GM18505 (cell line): ENCODE measurements at regions not wholly inside any gene's neighbourhood (a gene's known extent, or its start where the extent isn't known, plus 50 kb on each side); places are given as distances from the start of the nearest gene placed in this dataset.
"Not testable (repeated sequence)": the region's sequence is repeated elsewhere in the genome, so short reads cannot be mapped to it uniquely, and the experiment has no call there.

Experiments used
- ATAC-seq: cut with Tn5 transposase; IDR thresholded peaks from one replicate; pipeline ENCODE4 v1.9.1; 2021; ENCODE audit not compliant: unreplicated experiment
- POLR2A ChIP-seq: IDR thresholded peaks from 4 replicates; pipeline ENCODE4 v1.6.1; 2011; ENCODE audit warnings: borderline replicate concordance; ENCODE audit not compliant: insufficient read depth, insufficient read length; ENCODE audit errors: extremely low read depth

DNA sequence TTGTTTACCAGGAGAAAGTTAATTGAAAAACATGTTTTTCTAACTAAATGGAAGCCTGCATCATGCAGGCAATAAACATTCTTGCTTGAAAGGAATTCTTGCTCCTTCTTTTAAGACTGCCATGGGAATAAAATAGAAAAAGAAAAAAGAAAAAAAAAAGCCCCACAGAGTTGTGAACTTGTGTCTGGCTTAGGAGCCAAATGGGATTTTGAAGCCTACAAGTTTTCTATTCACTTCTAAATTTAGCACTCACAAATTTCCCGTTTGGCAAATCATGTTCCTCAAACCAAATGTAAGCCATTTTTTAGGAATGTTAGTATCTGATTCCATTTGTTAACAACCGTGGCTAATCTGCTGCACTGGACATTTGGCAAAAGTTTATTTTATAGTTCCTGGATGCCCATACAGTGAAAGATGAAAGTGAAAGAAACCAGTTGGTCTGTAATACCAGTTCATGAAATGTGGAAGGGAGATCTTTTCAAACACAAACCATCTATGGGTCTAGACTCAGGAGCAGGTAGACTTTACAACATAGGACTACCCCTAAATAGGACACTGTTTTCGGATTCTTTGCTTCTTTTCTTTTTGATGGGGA lies 133.8 kb upstream of the GMNC start:
- ATAC-seq, result no peak
- TF ChIP-seq POLR2A, result no peak

DNA sequence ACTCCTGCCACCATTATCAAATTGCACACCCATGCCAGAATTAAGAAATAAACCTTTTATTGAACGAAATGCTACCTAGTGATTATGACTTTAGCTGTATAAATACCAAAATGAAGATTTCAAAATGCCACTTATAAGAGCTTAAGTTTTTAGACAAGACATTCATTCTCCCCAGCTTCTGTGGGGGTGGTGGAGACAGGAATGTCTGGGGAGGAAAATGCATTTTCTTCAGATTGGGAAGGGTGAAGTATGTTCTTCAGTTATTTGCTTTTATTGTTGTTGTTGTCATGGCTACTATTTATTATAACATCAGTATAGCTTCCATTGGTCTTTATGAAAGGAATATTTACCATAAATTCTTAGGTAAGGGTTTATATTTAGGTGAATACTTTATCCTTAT lies 132.7 kb upstream of the GMNC start:
- TF ChIP-seq POLR2A, result no peak

GRCh38 chr3:190990898-190991297 lies 128.4 kb upstream of the GMNC start:
- no peak for ATAC-seq
- no peak for TF ChIP-seq POLR2A

More for the DNA sequence above, 132.7 kb upstream of the GMNC start:
- no peak for ATAC-seq

- TF ChIP-seq POLR2A, result no peak
- no peak for ATAC-seq
Observed at GRCh38 chr3:190989218-190989617, 126.7 kb upstream of the GMNC start.

DNA sequence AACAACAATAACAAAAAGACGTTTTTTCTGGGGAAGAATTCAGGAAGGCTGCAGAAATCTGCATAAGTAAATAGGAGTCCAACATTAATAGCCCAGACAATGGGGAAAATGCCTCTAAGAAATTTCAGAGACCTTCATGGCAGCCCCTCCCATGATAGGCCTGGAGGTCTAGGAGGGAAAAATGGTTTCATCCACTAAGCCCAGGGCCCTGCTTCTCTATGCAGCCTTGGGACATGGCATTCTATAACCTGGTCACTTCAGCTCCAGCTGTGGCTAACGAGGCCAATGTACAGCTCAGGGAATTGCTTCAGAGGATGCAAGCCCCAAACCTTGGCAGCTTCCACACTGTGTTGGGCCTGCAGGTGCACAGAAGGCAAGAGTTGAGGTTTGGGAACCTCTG lies 125.6 kb upstream of the GMNC start:
- TF ChIP-seq POLR2A, result no peak
- no peak for ATAC-seq

DNA sequence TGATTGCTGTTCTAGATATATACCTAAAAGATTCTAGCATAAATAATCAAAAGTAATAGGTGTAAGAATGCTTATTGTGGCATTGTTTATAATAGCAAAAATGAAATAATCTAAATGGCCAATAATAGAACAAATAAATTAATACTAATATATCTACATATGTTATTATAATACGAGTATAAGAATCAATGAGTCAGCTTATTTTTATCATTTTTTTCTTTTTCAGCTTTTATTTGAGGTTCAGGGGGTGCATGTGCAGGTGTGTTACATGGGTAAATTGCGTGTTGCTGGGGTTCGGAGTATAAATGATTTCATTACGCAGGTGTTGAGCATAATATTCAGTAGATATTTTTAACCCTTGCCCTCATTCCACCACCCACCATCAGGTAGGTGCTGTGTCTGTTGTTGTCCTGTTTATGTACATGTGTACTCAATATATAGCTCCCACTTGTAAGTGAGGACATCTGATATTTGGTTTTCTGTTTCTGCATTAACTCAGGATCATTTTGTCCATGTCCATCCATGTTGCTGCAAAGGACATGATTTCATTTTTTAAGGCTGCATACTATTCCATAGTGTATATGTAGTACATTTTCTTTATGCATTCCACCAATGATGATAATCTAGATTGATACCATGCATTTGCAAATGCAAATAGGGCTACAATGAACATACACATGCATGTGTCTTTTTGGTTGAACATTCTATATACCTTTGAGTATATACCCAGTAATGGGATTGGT lies 122.2 kb upstream of the GMNC start:
- no peak for ATAC-seq
- TF ChIP-seq POLR2A, result no peak

- ATAC-seq, result peak; percentile 82
- no peak for TF ChIP-seq POLR2A
Observed at GRCh38 chr3:190983875-190984274, 121.4 kb upstream of the GMNC start.

GRCh38 chr3:190973771-190974170 lies 111.3 kb upstream of the GMNC start:
- no peak for TF ChIP-seq POLR2A
- no peak for ATAC-seq

- TF ChIP-seq POLR2A, result no peak
- no peak for ATAC-seq
Observed at GRCh38 chr3:190972840-190973270, 110.4 kb upstream of the GMNC start.

GRCh38 chr3:190972196-190972595 lies 109.7 kb upstream of the GMNC start:
- TF ChIP-seq POLR2A, result no peak
- no peak for ATAC-seq

DNA sequence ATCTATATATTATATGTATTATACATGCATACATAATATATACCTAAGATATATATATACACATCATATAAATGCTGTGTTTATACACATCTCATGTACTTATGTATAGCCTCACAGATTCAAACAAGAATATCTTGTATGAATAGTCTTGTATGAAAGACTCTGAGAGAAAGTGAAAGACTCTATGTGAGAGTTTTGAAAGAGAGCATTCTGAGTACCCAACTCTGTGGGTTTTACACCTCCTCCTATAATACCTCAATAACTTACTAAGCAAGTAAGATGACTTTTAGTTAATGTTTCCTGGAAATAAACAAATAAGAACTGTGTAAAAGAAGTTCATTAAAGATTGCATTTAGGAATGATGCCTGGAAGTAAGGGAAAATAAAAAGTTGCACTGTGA lies 108.1 kb upstream of the GMNC start:
- no peak for ATAC-seq
- no peak for TF ChIP-seq POLR2A

- no peak for TF ChIP-seq POLR2A
Observed at GRCh38 chr3:190968616-190969015, 106.1 kb upstream of the GMNC start.

DNA sequence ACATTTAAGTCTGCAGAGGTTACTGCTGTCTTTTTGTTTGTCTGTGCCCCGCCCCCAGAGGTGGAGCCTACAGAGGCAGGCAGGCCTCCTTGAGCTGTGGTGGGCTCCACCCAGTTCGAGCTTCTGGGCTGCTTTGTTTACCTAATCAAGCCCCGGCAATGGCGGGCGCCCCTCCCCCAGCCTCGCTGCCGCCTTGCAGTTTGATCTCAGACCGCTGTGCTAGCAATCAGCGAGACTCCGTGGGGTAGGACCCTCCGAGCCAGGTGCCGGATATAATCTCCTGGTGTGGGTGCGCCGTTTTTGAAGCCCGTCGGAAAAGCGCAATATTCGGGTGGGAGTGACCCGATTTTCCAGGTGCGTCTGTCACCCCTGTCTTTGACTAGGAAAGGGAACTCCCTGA lies 102.4 kb upstream of the GMNC start:
- ATAC-seq, result not testable (repeated sequence)

More at GRCh38 chr3:190968616-190969015, 106.1 kb upstream of the GMNC start:
- ATAC-seq, result no peak

- no peak for TF ChIP-seq POLR2A
- ATAC-seq, result no peak
Observed at GRCh38 chr3:190959077-190959476, 96.6 kb upstream of the GMNC start.
